ENCODE measurements at regions not wholly inside any gene's neighbourhood (a gene's known extent, or its start where the extent isn't known, plus 50 kb on each side); places are given as distances from the start of the nearest gene placed in this dataset.

DNA sequence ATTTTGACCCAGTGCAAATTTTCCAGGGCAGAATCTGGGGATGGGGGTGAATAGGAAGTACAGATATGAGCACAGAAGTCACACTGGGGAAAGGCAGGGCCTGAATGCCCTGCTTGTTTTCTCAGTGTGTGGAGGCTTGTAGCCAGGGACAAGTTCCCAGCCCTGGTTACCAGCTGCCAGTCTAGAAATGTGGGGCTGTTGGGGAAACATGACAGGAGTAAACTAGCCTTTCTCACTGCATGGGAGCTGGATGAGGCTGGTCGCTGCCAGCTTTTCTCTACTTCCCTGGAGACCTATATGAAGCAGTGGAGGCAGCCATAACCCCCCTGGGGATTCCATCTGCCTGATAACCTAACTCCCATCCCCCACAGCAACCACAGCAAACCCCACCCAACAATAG is 2267.7 kb downstream of the PCDH9 start:
- no peak overlapping the region for H3K4me3 ChIP-seq (replicated peaks in 1 of 3; ENCODE audit: insufficient read depth in 1 of 3, low read depth in 2 of 3, low read length in 3 of 3)
- CTCF ChIA-PET (ENCODE audit: low intra/inter-chr PET ratio, low total read pairs), result no interaction called here

More for the DNA sequence above, 2267.7 kb downstream of the PCDH9 start:
- Histone ChIP-seq H3K79me2 (ENCODE audit: insufficient read depth, low read length) (no peaks in the 10 kb centered on the region), H3K9me3 (ENCODE audit: low read length) (no peaks in the 10 kb centered on the region), H3K36me3 (replicated peaks in 1 of 2; ENCODE audit: control insufficient read depth in 1 of 2, insufficient read depth in 2 of 2, low read length in 2 of 2) (no peaks in the 10 kb centered on the region), H3K27ac (ENCODE audit: extremely low read length, insufficient read depth, low read length) (no peak overlapping the region), H4K20me1 (ENCODE audit: insufficient read depth, low read length) (no peaks in the 10 kb centered on the region), H2AFZ (ENCODE audit: low read length) (no peak overlapping the region), H3K27me3 (ENCODE audit: control insufficient read depth in 1 of 2, insufficient read depth in 2 of 2, low read length in 2 of 2) (no peaks in the 10 kb centered on the region), H3K4me1 (ENCODE audit: insufficient read depth, low read length) (no peaks in the 10 kb centered on the region), H3K4me2 (ENCODE audit: low read depth, low read length) (no peak overlapping the region), H3K9ac (ENCODE audit: insufficient read depth, low read depth, low read length) (no peak overlapping the region)
- FAIRE-seq, result no peak
- BruUV-seq (replicated peaks), result no TSS peak
- DNase-seq (ENCODE audit: low spot score), result no peak
- in situ Hi-C loops (cut with HindIII; ENCODE audit: extremely low pct_ligation_motif_present, low pct_unique_long_range_greater_than_20kb), result no loop called here
- intact Hi-C loops (cut with micrococcal nuclease; ENCODE audit: unreplicated experiment), result no loop called here
- ATAC-seq, result no peak
- POLR2A ChIA-PET, result no interaction called here
- no CpG with 5 or more reads among the region's 1 CpG for WGBS (ENCODE audit: low lambda C conversion rate)
- no peak for TF ChIP-seq HOXD1 (CRISPR knock-in tag; IDR thresholded peaks at IDR 0.05)
- no peak for TF ChIP-seq STAT5B (CRISPR knock-in tag; IDR thresholded peaks at IDR 0.05)
- TF ChIP-seq CREB3 (CRISPR knock-in tag; IDR thresholded peaks at IDR 0.05), result no peak
- TF ChIP-seq MEIS1 (CRISPR knock-in tag; IDR thresholded peaks at IDR 0.05; ENCODE audit: borderline replicate concordance), result no peak
- TF ChIP-seq ARNT (IDR thresholded peaks at IDR 0.05), result no peak
- TF ChIP-seq NAIF1 (CRISPR knock-in tag; IDR thresholded peaks at IDR 0.05; ENCODE audit: borderline replicate concordance), result no peak
- TF ChIP-seq ZNF407 (CRISPR knock-in tag; IDR thresholded peaks at IDR 0.05; ENCODE audit: not compliant biosample characterization), result no peak
- no peak for TF ChIP-seq GABPA (IDR thresholded peaks at IDR 0.05; ENCODE audit: low read depth, low read length)
- no peak for TF ChIP-seq GABPA (CRISPR knock-in tag; IDR thresholded peaks at IDR 0.05; ENCODE audit: low read depth)
- TF ChIP-seq FOXA1 (IDR thresholded peaks at IDR 0.05), result no peak
- no peak for TF ChIP-seq FOXA1 (CRISPR knock-in tag; IDR thresholded peaks at IDR 0.05)
- no peak for TF ChIP-seq ZNF276 (CRISPR knock-in tag; IDR thresholded peaks at IDR 0.05; ENCODE audit: low read depth)
- TF ChIP-seq, protein P1, sequence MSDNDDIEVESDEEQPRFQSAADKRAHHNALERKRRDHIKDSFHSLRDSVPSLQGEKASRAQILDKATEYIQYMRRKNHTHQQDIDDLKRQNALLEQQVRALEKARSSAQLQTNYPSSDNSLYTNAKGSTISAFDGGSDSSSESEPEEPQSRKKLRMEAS (IDR thresholded peaks at IDR 0.05), result no peak
- no peak for TF ChIP-seq TBL1XR1 (IDR thresholded peaks at IDR 0.05; ENCODE audit: borderline replicate concordance, low read length, partially characterized antibody)
- TF ChIP-seq JDP2 (CRISPR knock-in tag; IDR thresholded peaks at IDR 0.05; ENCODE audit: borderline replicate concordance), result no peak
- no peak for TF ChIP-seq ZNF709 (CRISPR knock-in tag; IDR thresholded peaks at IDR 0.05)
